Kidney (tissue), 13 donors: ENCODE measurements at regions not wholly inside any gene's neighbourhood (a gene's known extent, or its start where the extent isn't known, plus 50 kb on each side); places are given as distances from the start of the nearest gene placed in this dataset.

ENCODE experiments used
- DNase-seq, 5 donors: peaks; one replicate each; pipeline ENCODE4 v3.0.0-alpha.2; 2013 to 2020
- FAIRE-seq: peaks from 2 replicates; lab custom pipeline; 2012; peaks lifted over from hg19 to GRCh38; lab: Jason Lieb, UNC
- H3K27ac ChIP-seq, 2 donors: one replicate each; pipeline ENCODE4 v1.7.0; 2013; ENCODE audit warnings: low read depth in 2 of 2, low read length in 2 of 2, inconsistent platforms in 1 of 2
- H3K27me3 ChIP-seq: one replicate; pipeline ENCODE4 v1.7.1; 2013; ENCODE audit warnings: low read length, inconsistent platforms; ENCODE audit not compliant: control insufficient read depth, insufficient read depth
- H3K36me3 ChIP-seq, 3 donors: one replicate each; pipeline versions ENCODE4 v1.7.0 to v1.7.1; 2013; ENCODE audit warnings: low read length in 3 of 3, control low read depth in 1 of 3, inconsistent platforms in 1 of 3; ENCODE audit not compliant: insufficient read depth in 3 of 3, control insufficient read depth in 2 of 3
- H3K4me1 ChIP-seq, 3 donors: one replicate each; pipeline versions ENCODE4 v1.7.0 to v1.7.1; 2013; ENCODE audit warnings: low read length in 3 of 3, inconsistent platforms in 1 of 3, low read depth in 1 of 3; ENCODE audit not compliant: control insufficient read depth in 2 of 3, insufficient read depth in 2 of 3
- H3K4me3 ChIP-seq, 3 donors: one replicate each; pipeline versions ENCODE4 v1.7.0 to v1.8.1; 2013; ENCODE audit warnings: low read length in 3 of 3, control low read depth in 1 of 3, inconsistent platforms in 1 of 3
- H3K9ac ChIP-seq, 3 donors: one replicate each; pipeline versions ENCODE4 v1.7.0 to v1.7.1; 2013; ENCODE audit warnings: low read length in 3 of 3, control low read depth in 1 of 3, inconsistent platforms in 1 of 3
- H3K9me3 ChIP-seq, 3 donors: one replicate each; pipeline versions ENCODE4 v1.7.0 to v1.7.1; 2013; ENCODE audit warnings: low read length in 3 of 3, control low read depth in 1 of 3, inconsistent platforms in 1 of 3; ENCODE audit not compliant: control insufficient read depth in 2 of 3, insufficient read depth in 1 of 3
- CTCF ChIP-seq: IDR thresholded peaks from 3 replicates; pipeline ENCODE4 v1.5.1; 2012; ENCODE audit warnings: mild to moderate bottlenecking, moderate library complexity, borderline replicate concordance; ENCODE audit not compliant: insufficient read depth; ENCODE audit errors: extremely low read depth
- intact Hi-C: fragments of 100-400 bp; cut with DNase I; formaldehyde crosslinking; loops from one replicate; pipeline ENCODE4 v1.11.1; 2022
- donor health status: control.
- donor health status: control.
- donor health status: control.
- donor health status: control.
- donor health status: control.
- donor health status: DM: yes; HTN: yes; CAD: no.
- donor health status: Normal renal cell carcinoma (clear cell type).

- Histone ChIP-seq H3K27ac (no peak overlapping the region), H3K9me3 (peaks cover 0 to 10% (median 0%) of the 10 kb centered on the region in 3 donors), H3K9ac (no peak overlapping the region), H3K4me3 (no peak overlapping the region), H3K36me3 (no peaks in the 10 kb centered on the region), H3K27me3 (no peaks in the 10 kb centered on the region), H3K4me1 (no peaks in the 10 kb centered on the region)
- TF ChIP-seq CTCF: no peak
- FAIRE-seq: no peak
- intact Hi-C loops: no loop called here
- no peak for DNase-seq
Observed at GRCh38 chr10:111926286-111926685, 257.3 kb downstream of the GPAM start.

GRCh38 chr10:111933937-111934336 lies 249.6 kb downstream of the GPAM start:
- intact Hi-C loops: no loop called here
- no peak for DNase-seq
- H3K9me3 ChIP-seq: peaks cover 0 to 14% (median 0%) of the 10 kb centered on the region in 3 donors
- no peak overlapping the region for H3K27ac ChIP-seq
- H3K4me1 ChIP-seq: no peaks in the 10 kb centered on the region
- no peaks in the 10 kb centered on the region for H3K36me3 ChIP-seq
- no peak overlapping the region for H3K9ac ChIP-seq
- no peak for FAIRE-seq
- no peaks in the 10 kb centered on the region for H3K27me3 ChIP-seq
- H3K4me3 ChIP-seq: no peak overlapping the region
- TF ChIP-seq CTCF: no peak

- no peaks in the 10 kb centered on the region for H3K27me3 ChIP-seq
- no peak overlapping the region for H3K4me3 ChIP-seq
- H3K4me1 ChIP-seq: no peaks in the 10 kb centered on the region
- DNase-seq (no peak), FAIRE-seq (no peak)
- peaks cover 0 to 6% (median 0%) of the 10 kb centered on the region in 3 donors for H3K9me3 ChIP-seq
- H3K36me3 ChIP-seq: no peaks in the 10 kb centered on the region
- H3K27ac ChIP-seq: no peak overlapping the region
- intact Hi-C loops: no loop called here
- H3K9ac ChIP-seq: no peak overlapping the region
- TF ChIP-seq CTCF: no peak
Observed at GRCh38 chr10:111934931-111935330, 248.6 kb downstream of the GPAM start.

- Histone ChIP-seq H3K36me3 (no peaks in the 10 kb centered on the region), H3K27ac (no peak overlapping the region), H3K9me3 (peaks cover 0 to 6% (median 0%) of the 10 kb centered on the region in 3 donors), H3K27me3 (no peaks in the 10 kb centered on the region), H3K9ac (no peak overlapping the region), H3K4me3 (no peak overlapping the region), H3K4me1 (no peaks in the 10 kb centered on the region)
- no peak for DNase-seq
- intact Hi-C loops: no loop called here
- TF ChIP-seq CTCF: no peak
- FAIRE-seq: no peak
Observed at GRCh38 chr10:111936143-111936542, 247.4 kb downstream of the GPAM start.
